ENCODE measurements at regions not wholly inside any gene's neighbourhood (a gene's known extent, or its start where the extent isn't known, plus 50 kb on each side); places are given as distances from the start of the nearest gene placed in this dataset.

DNA sequence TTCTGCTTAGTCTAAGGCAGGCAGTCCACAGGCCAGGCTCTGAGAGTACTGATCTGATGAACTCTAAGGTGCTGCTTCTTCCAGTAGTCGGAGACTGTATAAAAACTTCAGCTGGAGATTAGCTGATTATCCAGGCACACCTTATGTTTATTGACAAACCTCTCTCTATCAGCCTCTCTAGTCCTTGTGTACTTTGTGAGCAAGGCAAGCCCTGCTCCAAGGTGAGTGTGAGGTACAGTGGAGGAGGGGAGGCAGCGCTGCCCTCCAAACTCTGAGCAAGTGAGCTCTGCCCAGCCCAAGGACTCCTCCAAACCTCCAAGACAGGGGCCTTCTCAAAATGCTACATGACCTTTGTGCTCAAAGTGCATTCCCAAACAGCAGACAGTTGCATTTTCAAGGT is 95.9 kb upstream of the CDKN3 start:
- dilution Hi-C loops (cut with HindIII; ENCODE audit: low sequenced_read_pairs, unreplicated experiment) = no loop called here

More for the DNA sequence above, 95.9 kb upstream of the CDKN3 start:
- H3K9me3 ChIP-seq (ENCODE audit: control insufficient read depth, insufficient read depth, low read length) = no peaks in the 10 kb centered on the region
- no peak for DNase-seq
- no peak overlapping the region for H4K91ac ChIP-seq (ENCODE audit: insufficient read depth, low read depth, low read length)
- H4K5ac ChIP-seq (ENCODE audit: low read depth, low read length) = no peak overlapping the region
- no peaks in the 10 kb centered on the region for H3K9me1 ChIP-seq (ENCODE audit: insufficient read depth, low read length)
- H2BK5ac ChIP-seq (ENCODE audit: low read depth, low read length, poor library complexity, severe bottlenecking) = no peak overlapping the region
- no peak overlapping the region for H2AK9ac ChIP-seq (replicated peaks; ENCODE audit: low read depth, low read length, poor library complexity)
- no peak overlapping the region for H2BK20ac ChIP-seq (ENCODE audit: low read depth, low read length)
- peaks cover 44% of the 10 kb centered on the region for H3K27me3 ChIP-seq (ENCODE audit: control insufficient read depth, insufficient read depth, low read length)
- BruUV-seq (replicated peaks) = no TSS peak
- no peak overlapping the region for H2AK5ac ChIP-seq (ENCODE audit: low read depth, low read length)
- H3K4me3 ChIP-seq (ENCODE audit: insufficient read depth, low read depth, low read length) = no peak overlapping the region
- no peak overlapping the region for H3K9ac ChIP-seq (ENCODE audit: low read depth, low read length)
- CTCF ChIA-PET = no interaction called here
- in situ Hi-C loops (cut with MboI; ENCODE audit: low sequenced_read_pairs) = no loop called here
- H3K4me2 ChIP-seq (ENCODE audit: low read depth, low read length) = no peak overlapping the region
- H3K56ac ChIP-seq (ENCODE audit: extremely low read depth, insufficient read depth, low read length) = no peak overlapping the region
- H3K4me1 ChIP-seq (ENCODE audit: control insufficient read depth, insufficient read depth, low read length) = no peaks in the 10 kb centered on the region
- POLR2A ChIA-PET (ENCODE audit: unreplicated experiment) = no interaction called here
- ATAC-seq (ENCODE audit: low read depth) = no peak
- H4K8ac ChIP-seq (ENCODE audit: low read depth in 2 of 2, low read length in 2 of 2) = no peak overlapping the region
- H2BK15ac ChIP-seq (ENCODE audit: low read depth, low read length) = no peak overlapping the region
- no peak overlapping the region for H3K18ac ChIP-seq (ENCODE audit: low read depth, low read length)
- no peak overlapping the region for H3K27ac ChIP-seq (ENCODE audit: insufficient read depth, low read length)
- WGBS, 2 experiments (ENCODE audit: extremely low coverage in 2 of 2, insufficient read length in 1 of 2) = no CpG with 5 or more reads among the region's 2 CpGs
- no peak overlapping the region for H2AFZ ChIP-seq (replicated peaks; ENCODE audit: low read length, poor library complexity)
- H4K20me1 ChIP-seq (ENCODE audit: insufficient read depth, low read length) = no peaks in the 10 kb centered on the region
- H3K79me1 ChIP-seq (ENCODE audit: low read depth in 1 of 2, low read length in 2 of 2) = no peaks in the 10 kb centered on the region
- intact Hi-C loops (cut with micrococcal nuclease) = no loop called here
- H3K23ac ChIP-seq (ENCODE audit: low read depth, low read length) = no peak overlapping the region
- no peaks in the 10 kb centered on the region for H3K36me3 ChIP-seq (ENCODE audit: control insufficient read depth, insufficient read depth, low read length)
- no peak overlapping the region for H3K14ac ChIP-seq (replicated peaks; ENCODE audit: low read depth, low read length)
- no peak overlapping the region for H3K4ac ChIP-seq (ENCODE audit: low read depth, low read length)
- TF ChIP-seq MAFK (IDR thresholded peaks at IDR 0.05; ENCODE audit: low read depth, low read length) (no peak), BHLHE40 (IDR thresholded peaks at IDR 0.05; ENCODE audit: low read depth, low read length) (no peak), CHD1 (IDR thresholded peaks at IDR 0.05; ENCODE audit: low read depth, low read length) (no peak), FOS (IDR thresholded peaks at IDR 0.05; ENCODE audit: low read depth, low read length) (no peak), MAZ (IDR thresholded peaks at IDR 0.05; ENCODE audit: borderline replicate concordance, low read depth, low read length) (no peak), POLR2A (IDR thresholded peaks at IDR 0.05; ENCODE audit: low read depth, low read length) (no peak), SMC3 (IDR thresholded peaks at IDR 0.05; ENCODE audit: low read depth, low read length) (no peak), RFX5 (IDR thresholded peaks at IDR 0.05; ENCODE audit: low read depth, low read length) (no peak), CEBPB (IDR thresholded peaks at IDR 0.05; ENCODE audit: low read depth, low read length) (no peak), USF2 (IDR thresholded peaks at IDR 0.05; ENCODE audit: low read depth, low read length) (no peak), NFE2L2 (IDR thresholded peaks at IDR 0.05; ENCODE audit: low read depth, low read length) (no peak), MXI1 (IDR thresholded peaks at IDR 0.05; ENCODE audit: borderline replicate concordance, low read depth, low read length) (no peak), RCOR1 (IDR thresholded peaks at IDR 0.05; ENCODE audit: insufficient replicate concordance, low read length) (no peak), RAD21 (IDR thresholded peaks at IDR 0.05; ENCODE audit: low read length) (no peak)
- TF ChIP-seq, protein P1, sequence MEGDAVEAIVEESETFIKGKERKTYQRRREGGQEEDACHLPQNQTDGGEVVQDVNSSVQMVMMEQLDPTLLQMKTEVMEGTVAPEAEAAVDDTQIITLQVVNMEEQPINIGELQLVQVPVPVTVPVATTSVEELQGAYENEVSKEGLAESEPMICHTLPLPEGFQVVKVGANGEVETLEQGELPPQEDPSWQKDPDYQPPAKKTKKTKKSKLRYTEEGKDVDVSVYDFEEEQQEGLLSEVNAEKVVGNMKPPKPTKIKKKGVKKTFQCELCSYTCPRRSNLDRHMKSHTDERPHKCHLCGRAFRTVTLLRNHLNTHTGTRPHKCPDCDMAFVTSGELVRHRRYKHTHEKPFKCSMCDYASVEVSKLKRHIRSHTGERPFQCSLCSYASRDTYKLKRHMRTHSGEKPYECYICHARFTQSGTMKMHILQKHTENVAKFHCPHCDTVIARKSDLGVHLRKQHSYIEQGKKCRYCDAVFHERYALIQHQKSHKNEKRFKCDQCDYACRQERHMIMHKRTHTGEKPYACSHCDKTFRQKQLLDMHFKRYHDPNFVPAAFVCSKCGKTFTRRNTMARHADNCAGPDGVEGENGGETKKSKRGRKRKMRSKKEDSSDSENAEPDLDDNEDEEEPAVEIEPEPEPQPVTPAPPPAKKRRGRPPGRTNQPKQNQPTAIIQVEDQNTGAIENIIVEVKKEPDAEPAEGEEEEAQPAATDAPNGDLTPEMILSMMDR (conservative IDR thresholded peaks at IDR 0.05; ENCODE audit: low read depth, low read length) = no peak
- TF ChIP-seq, protein P2, sequence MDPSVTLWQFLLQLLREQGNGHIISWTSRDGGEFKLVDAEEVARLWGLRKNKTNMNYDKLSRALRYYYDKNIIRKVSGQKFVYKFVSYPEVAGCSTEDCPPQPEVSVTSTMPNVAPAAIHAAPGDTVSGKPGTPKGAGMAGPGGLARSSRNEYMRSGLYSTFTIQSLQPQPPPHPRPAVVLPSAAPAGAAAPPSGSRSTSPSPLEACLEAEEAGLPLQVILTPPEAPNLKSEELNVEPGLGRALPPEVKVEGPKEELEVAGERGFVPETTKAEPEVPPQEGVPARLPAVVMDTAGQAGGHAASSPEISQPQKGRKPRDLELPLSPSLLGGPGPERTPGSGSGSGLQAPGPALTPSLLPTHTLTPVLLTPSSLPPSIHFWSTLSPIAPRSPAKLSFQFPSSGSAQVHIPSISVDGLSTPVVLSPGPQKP (IDR thresholded peaks at IDR 0.05; ENCODE audit: borderline replicate concordance, low read depth, low read length) = no peak
- H2BK120ac ChIP-seq (ENCODE audit: low read depth, low read length) = no peak overlapping the region
